ENCODE measurements at regions not wholly inside any gene's neighbourhood (a gene's known extent, or its start where the extent isn't known, plus 50 kb on each side); places are given as distances from the start of the nearest gene placed in this dataset.

DNA sequence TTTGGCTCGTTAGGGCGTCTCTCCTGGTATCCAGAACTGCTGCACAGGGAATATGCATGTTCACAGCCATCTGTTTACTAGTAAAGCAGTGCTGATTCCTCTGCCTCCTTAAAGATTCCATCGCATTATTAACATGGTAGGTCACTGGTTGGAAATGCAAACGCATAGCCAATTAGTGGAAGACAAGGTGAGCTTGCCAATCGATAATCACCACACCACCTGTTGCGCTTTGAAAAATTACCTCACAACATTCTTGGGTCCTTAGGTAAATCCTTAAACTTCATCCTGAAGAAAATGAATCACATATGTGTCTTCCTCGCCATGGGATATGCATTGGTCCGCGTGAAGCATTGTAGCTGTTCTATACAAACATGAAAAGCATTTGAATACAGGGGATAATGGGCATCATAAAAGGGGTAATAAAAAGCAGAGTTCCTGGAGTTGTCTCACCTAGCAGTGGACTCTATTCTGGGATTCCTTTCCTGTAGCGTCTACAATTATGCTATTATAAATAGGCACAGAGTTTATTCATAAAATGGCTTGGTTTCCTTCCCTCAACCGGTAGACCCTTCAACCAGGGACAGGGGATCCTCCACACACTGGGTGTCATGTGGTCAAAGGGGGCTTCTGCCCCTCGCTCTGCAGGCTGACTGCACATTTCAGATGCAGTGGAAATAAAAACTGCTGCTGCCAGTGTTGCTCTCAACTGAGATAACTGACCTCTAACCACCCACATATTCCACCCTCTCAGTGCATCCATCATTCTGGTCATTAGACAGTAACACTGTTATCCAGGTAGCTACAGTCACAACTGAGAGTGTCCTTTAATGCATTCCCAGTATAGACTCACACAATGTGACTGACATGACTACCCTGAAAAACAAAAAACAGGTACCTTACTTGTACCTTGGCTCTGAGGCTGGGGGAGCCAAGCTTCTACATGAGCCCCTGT is 389.2 kb upstream of the NFE2L3 start:
- H3K36me3 ChIP-seq (ENCODE audit: control insufficient read depth, insufficient read depth, low read length) = no peaks in the 10 kb centered on the region
- no peaks in the 10 kb centered on the region for H3K27me3 ChIP-seq (ENCODE audit: control insufficient read depth, insufficient read depth, low read length)
- no peaks in the 10 kb centered on the region for H3K9me3 ChIP-seq (ENCODE audit: control insufficient read depth, insufficient read depth, low read length)
- no peak overlapping the region for H3K4me3 ChIP-seq (ENCODE audit: low read depth, low read length)
- peaks cover 7% of the 10 kb centered on the region for H3K4me1 ChIP-seq (ENCODE audit: control insufficient read depth, insufficient read depth, low read length)
- H3K9ac ChIP-seq (ENCODE audit: low read depth, low read length) = no peak overlapping the region

DNA sequence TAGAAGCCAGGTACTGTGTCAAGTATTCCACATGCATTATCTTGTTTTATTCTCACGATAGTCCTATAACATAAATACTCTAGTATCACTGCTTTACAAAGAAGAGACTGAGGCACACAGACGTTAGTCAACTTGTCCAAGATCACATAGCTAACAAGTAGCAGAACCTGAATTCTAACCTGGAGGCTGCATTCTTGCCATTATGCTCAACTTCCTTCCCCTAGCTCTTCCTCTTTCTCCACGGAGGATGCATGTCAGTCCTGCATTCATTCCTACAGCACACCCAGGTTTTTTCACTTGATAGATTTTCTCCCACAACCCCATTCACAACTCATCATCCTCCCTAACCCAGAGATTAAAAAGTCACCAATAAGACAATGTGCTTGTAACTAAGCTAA is 388.5 kb upstream of the NFE2L3 start:
- H3K4me1 ChIP-seq (ENCODE audit: control insufficient read depth, insufficient read depth, low read length) = peaks cover 7% of the 10 kb centered on the region
- H3K9ac ChIP-seq (ENCODE audit: low read depth, low read length) = no peak overlapping the region
- no peaks in the 10 kb centered on the region for H3K9me3 ChIP-seq (ENCODE audit: control insufficient read depth, insufficient read depth, low read length)
- H3K27me3 ChIP-seq (ENCODE audit: control insufficient read depth, insufficient read depth, low read length) = no peaks in the 10 kb centered on the region
- no peak overlapping the region for H3K4me3 ChIP-seq (ENCODE audit: low read depth, low read length)
- no peaks in the 10 kb centered on the region for H3K36me3 ChIP-seq (ENCODE audit: control insufficient read depth, insufficient read depth, low read length)

DNA sequence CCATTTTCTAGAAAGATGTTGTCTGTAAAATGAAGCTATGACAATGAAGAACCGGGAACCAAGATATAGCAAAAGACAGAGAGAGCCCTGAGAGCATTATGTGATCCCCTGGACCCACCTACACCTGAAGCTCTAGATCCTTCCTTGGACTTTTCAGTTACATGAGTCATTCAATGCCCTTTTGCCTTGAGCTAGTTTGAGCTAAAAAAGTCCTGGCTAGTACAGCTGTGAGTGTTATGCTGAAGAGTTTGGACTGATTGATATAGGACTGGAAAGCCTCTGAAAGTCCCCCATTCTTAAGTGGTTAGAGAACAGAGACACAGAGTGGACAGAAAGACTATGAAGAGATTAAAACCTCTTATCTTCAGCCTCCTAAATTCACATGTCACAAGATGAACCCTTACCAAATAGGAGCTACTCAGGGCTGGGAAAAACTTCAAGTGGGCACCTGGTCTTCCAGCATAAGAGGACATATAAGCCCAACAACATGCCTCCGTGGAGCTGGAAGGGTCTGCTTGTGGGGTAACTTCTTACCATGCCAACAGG is 386.8 kb upstream of the NFE2L3 start:
- no peak overlapping the region for H3K9ac ChIP-seq (ENCODE audit: low read depth, low read length)
- H3K27me3 ChIP-seq (ENCODE audit: control insufficient read depth, insufficient read depth, low read length) = no peaks in the 10 kb centered on the region
- no peak overlapping the region for H3K4me3 ChIP-seq (ENCODE audit: low read depth, low read length)
- peaks cover 1% of the 10 kb centered on the region for H3K4me1 ChIP-seq (ENCODE audit: control insufficient read depth, insufficient read depth, low read length)
- H3K9me3 ChIP-seq (ENCODE audit: control insufficient read depth, insufficient read depth, low read length) = no peaks in the 10 kb centered on the region
- no peaks in the 10 kb centered on the region for H3K36me3 ChIP-seq (ENCODE audit: control insufficient read depth, insufficient read depth, low read length)

DNA sequence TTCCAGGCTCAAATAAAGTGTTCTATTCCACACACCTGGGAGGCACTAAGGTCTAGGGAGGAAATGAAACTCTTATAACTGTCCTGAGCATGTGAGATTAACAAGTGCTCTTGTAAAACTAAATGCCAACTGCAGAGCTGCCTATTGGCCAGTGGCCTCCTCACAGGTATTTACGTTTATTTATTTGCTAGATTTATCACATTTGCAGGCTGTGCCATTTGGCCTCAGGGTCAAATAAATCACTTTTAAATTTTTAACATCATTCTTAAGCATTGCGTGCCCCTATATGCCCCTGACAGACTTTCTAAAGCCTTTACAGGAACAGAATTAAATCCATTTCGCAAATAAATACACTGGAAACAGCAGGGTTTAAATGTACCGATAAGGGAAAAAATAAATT is 381.8 kb upstream of the NFE2L3 start:
- H3K36me3 ChIP-seq (ENCODE audit: control insufficient read depth, insufficient read depth, low read length) = no peaks in the 10 kb centered on the region
- H3K27me3 ChIP-seq (ENCODE audit: control insufficient read depth, insufficient read depth, low read length) = no peaks in the 10 kb centered on the region
- H3K9me3 ChIP-seq (ENCODE audit: control insufficient read depth, insufficient read depth, low read length) = no peaks in the 10 kb centered on the region
- H3K4me1 ChIP-seq (ENCODE audit: control insufficient read depth, insufficient read depth, low read length) = no peaks in the 10 kb centered on the region
- no peak overlapping the region for H3K9ac ChIP-seq (ENCODE audit: low read depth, low read length)
- H3K4me3 ChIP-seq (ENCODE audit: low read depth, low read length) = no peak overlapping the region

DNA sequence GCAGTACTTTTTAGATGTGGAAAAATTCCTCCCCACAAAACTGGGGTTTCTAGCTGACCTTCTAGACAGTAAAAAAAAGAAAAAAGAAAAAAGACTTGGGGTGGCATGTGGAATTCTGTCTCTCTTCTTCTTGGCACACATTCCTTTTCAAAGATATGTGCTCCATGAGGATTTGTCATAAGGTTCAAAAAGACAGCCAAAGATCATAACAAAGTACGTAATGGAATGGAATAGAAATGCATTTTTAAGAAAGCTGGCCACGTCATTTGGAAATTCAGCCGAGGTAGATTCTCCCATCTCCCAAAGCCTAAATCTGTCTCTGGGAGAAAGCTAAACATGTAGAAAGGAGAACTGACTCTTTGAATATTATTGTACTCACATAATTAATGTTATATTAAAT is 381.3 kb upstream of the NFE2L3 start:
- Histone ChIP-seq H3K27me3 (ENCODE audit: control insufficient read depth, insufficient read depth, low read length) (no peaks in the 10 kb centered on the region), H3K9ac (ENCODE audit: low read depth, low read length) (no peak overlapping the region), H3K9me3 (ENCODE audit: control insufficient read depth, insufficient read depth, low read length) (no peaks in the 10 kb centered on the region), H3K4me3 (ENCODE audit: low read depth, low read length) (no peak overlapping the region), H3K4me1 (ENCODE audit: control insufficient read depth, insufficient read depth, low read length) (no peaks in the 10 kb centered on the region), H3K36me3 (ENCODE audit: control insufficient read depth, insufficient read depth, low read length) (no peaks in the 10 kb centered on the region)

DNA sequence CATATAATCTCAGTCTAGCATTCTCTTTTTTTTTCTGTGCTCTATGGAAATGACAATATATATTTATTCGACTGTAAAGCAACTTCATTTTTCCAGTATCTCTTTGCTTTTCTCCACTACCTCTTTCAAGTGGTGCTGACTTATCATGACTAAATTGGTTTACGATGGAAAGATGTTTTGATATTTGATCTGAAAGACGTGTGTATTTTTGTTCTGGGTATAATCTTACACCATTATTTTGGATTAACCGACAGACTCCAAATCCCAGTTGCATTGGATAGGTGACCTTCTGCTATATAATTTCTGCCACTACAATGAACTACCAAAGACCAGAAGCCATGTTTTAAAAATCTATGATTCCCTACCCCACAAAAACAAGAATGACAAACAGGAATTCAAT is 380.5 kb upstream of the NFE2L3 start:
- H3K4me3 ChIP-seq (ENCODE audit: low read depth, low read length) = no peak overlapping the region
- no peaks in the 10 kb centered on the region for H3K27me3 ChIP-seq (ENCODE audit: control insufficient read depth, insufficient read depth, low read length)
- H3K4me1 ChIP-seq (ENCODE audit: control insufficient read depth, insufficient read depth, low read length) = no peaks in the 10 kb centered on the region
- H3K9me3 ChIP-seq (ENCODE audit: control insufficient read depth, insufficient read depth, low read length) = no peaks in the 10 kb centered on the region
- no peak overlapping the region for H3K9ac ChIP-seq (ENCODE audit: low read depth, low read length)
- H3K36me3 ChIP-seq (ENCODE audit: control insufficient read depth, insufficient read depth, low read length) = no peaks in the 10 kb centered on the region

DNA sequence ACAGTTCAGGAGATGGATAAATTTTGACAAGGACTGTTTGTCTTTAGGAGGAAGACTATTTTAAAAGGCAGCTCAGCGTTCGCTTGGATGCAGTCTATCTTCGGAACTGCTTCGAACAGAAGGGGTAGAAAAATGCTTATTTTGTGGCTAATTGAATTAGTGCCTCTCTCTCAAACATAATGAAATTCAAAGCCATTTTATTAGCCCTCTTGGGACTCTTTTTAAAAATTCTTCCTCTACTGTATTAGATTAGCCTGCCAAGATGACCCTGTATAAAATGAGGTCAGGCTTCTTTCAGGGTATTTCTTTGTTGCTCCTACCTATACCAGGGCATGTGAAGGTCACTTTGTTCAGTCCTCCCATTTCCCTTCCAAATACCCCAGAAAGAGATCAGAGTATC is 379.2 kb upstream of the NFE2L3 start:
- no peaks in the 10 kb centered on the region for H3K9me3 ChIP-seq (ENCODE audit: control insufficient read depth, insufficient read depth, low read length)
- H3K4me1 ChIP-seq (ENCODE audit: control insufficient read depth, insufficient read depth, low read length) = no peaks in the 10 kb centered on the region
- no peak overlapping the region for H3K4me3 ChIP-seq (ENCODE audit: low read depth, low read length)
- no peaks in the 10 kb centered on the region for H3K36me3 ChIP-seq (ENCODE audit: control insufficient read depth, insufficient read depth, low read length)
- H3K9ac ChIP-seq (ENCODE audit: low read depth, low read length) = no peak overlapping the region
- H3K27me3 ChIP-seq (ENCODE audit: control insufficient read depth, insufficient read depth, low read length) = no peaks in the 10 kb centered on the region

DNA sequence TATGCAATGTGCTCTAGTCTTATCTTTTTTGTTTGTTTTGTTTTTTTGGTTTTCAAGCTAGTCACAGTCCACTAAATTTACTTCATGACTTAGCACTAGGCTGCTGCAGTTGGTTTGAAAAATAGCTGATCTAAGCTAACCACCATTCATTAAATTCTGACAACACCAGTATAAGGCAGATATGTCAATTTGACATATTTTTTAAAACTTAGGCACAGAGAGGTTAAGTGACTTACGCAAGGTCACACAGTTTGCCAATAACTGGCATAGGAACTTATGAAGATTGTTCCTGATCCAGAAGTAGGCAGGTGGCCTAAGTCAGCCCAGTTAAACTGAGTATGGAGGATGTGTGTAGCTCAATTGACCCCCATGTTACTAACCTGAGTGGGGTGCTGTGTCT is 377.3 kb upstream of the NFE2L3 start:
- no peaks in the 10 kb centered on the region for H3K36me3 ChIP-seq (ENCODE audit: control insufficient read depth, insufficient read depth, low read length)
- H3K27me3 ChIP-seq (ENCODE audit: control insufficient read depth, insufficient read depth, low read length) = no peaks in the 10 kb centered on the region
- no peak overlapping the region for H3K4me3 ChIP-seq (ENCODE audit: low read depth, low read length)
- H3K4me1 ChIP-seq (ENCODE audit: control insufficient read depth, insufficient read depth, low read length) = no peaks in the 10 kb centered on the region
- H3K9me3 ChIP-seq (ENCODE audit: control insufficient read depth, insufficient read depth, low read length) = no peaks in the 10 kb centered on the region
- H3K9ac ChIP-seq (ENCODE audit: low read depth, low read length) = no peak overlapping the region

DNA sequence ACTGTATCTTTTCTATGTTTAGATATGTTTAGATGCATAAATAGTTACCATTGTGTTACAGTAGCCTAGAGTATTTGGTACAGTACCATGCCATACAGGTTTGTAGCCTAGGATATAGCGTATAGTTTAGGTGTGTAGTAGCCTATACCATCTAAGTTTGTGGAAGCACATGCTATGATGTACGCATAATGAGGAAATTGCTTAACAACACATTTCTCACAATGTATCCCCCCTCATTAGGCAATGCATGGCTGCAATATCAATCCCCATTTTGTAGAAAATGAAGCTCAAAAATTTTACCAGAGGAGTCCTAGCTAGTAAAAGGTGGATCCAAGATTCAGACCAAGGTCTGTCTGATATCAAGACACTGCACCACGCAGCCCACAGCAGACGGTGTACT is 376.4 kb upstream of the NFE2L3 start:
- H3K4me3 ChIP-seq (ENCODE audit: low read depth, low read length) = no peak overlapping the region
- no peaks in the 10 kb centered on the region for H3K36me3 ChIP-seq (ENCODE audit: control insufficient read depth, insufficient read depth, low read length)
- H3K27me3 ChIP-seq (ENCODE audit: control insufficient read depth, insufficient read depth, low read length) = no peaks in the 10 kb centered on the region
- no peaks in the 10 kb centered on the region for H3K4me1 ChIP-seq (ENCODE audit: control insufficient read depth, insufficient read depth, low read length)
- H3K9me3 ChIP-seq (ENCODE audit: control insufficient read depth, insufficient read depth, low read length) = no peaks in the 10 kb centered on the region
- no peak overlapping the region for H3K9ac ChIP-seq (ENCODE audit: low read depth, low read length)

DNA sequence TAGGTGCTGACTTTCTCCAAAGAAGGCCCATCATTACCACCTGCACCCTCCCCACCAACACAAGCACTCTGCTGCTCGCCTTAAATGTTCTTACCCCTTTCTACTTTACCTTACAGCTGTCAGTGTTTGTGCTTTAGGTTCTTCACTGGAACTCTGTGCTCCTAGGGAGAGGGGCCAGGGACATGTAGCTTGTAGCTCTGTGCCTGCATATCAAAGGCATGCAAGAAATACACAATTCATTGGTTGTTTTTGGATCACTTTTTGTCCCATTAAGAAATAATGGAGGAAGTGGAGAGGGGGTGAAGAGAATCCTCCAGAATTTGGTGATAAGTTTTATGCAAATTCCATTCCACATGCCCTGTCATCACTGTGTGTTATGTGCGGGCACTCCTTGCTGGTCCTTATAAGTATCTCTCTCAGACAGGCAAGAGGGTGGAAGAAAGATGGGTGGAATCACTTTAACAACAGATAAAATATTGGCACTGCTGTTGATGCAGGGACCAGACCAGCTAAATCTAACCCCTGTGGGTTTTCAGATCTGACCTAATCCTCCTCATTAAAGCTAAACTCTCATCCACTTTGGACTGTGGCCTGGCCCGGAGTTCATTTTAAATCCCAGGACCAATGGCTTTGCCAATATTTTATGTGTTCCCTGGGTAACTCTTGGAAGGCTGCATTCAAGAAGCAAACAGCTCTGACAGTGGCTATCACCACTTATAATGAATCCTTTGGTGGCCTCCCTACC is 375.8 kb upstream of the NFE2L3 start:
- Histone ChIP-seq H3K9me3 (ENCODE audit: control insufficient read depth, insufficient read depth, low read length) (no peaks in the 10 kb centered on the region), H3K4me1 (ENCODE audit: control insufficient read depth, insufficient read depth, low read length) (no peaks in the 10 kb centered on the region), H3K27me3 (ENCODE audit: control insufficient read depth, insufficient read depth, low read length) (no peaks in the 10 kb centered on the region), H3K36me3 (ENCODE audit: control insufficient read depth, insufficient read depth, low read length) (no peaks in the 10 kb centered on the region), H3K9ac (ENCODE audit: low read depth, low read length) (no peak overlapping the region), H3K4me3 (ENCODE audit: low read depth, low read length) (no peak overlapping the region)

DNA sequence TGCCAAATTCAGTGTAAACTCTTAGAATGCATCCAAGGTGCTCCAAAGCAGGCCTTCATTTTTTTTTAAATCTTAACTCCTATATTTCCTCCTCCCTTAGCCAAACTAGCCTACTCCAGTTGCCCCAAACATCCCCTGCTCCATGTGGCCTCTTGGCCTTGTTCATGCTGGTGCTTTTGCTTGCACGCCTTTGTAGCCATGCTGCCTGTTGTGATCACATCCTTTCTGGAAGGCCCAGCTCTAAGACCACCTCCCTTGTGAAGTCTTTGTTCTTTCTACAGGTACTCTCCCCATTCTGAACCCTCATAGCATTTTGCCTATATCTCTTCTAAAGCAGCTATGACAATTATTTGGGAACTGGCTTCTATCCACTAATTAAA is 375.3 kb upstream of the NFE2L3 start:
- Histone ChIP-seq H3K4me1 (ENCODE audit: control insufficient read depth, insufficient read depth, low read length) (no peaks in the 10 kb centered on the region), H3K36me3 (ENCODE audit: control insufficient read depth, insufficient read depth, low read length) (no peaks in the 10 kb centered on the region), H3K9me3 (ENCODE audit: control insufficient read depth, insufficient read depth, low read length) (no peaks in the 10 kb centered on the region), H3K9ac (ENCODE audit: low read depth, low read length) (no peak overlapping the region), H3K4me3 (ENCODE audit: low read depth, low read length) (no peak overlapping the region), H3K27me3 (ENCODE audit: control insufficient read depth, insufficient read depth, low read length) (no peaks in the 10 kb centered on the region)

All from iPS-15b (cell line).